ENCODE measurements at regions not wholly inside any gene's neighbourhood (a gene's known extent, or its start where the extent isn't known, plus 50 kb on each side); places are given as distances from the start of the nearest gene placed in this dataset.
A peak's percentile ranks its signal among the peaks of the same experiment; 100 is the strongest.

DNA sequence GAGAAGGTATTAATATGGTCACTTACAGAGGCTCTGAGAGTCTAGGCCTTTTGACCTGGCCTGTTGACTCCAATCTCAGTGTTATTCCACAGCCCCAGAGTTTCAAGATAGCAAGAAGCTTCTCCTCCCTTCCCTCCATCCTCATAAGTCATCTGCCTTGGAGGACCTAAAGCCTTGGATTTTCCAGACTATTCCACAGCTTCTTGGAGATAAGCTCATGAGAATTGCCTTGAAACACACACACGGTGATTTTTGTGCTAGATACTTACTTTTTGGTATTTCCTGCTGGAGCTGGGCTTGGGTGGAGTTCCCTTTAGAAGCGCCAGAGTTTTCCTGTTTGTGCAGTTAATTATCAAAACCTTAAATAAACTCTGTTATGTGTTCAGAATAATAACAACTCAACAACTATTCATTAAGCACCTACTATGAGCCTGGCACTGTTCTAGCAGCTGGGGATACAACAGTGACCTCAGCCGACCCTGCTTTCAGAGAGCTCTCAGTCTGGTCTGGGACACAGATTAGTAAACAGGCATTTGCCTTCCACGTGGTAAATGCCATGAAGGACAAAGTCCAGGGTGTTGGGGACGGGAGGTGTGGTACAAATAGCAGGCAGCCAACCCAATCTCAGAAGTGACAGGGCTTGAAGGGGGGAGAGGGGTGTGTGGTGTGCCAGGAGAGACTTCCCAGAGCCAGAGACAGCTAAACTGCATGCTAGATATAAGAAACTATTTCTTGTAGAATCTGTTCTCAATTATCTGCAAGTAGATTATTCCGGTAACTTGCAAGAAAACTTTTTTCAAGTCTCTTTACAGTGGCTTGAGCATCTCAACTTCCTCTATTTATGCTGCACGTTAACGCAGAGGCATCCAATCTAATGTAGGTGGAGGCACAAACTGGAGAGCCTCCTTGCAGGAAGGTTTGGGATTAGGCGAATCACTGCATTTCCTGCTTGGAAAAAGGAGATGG, 55.9 kb upstream of the KLF9 start:
- H3K4me3 ChIP-seq (replicated peaks; ENCODE audit: low read depth, low read length), result no peak overlapping the region
- peak; percentile 57 for DNase-seq (ENCODE audit: low read depth)
- TF ChIP-seq, protein P1, sequence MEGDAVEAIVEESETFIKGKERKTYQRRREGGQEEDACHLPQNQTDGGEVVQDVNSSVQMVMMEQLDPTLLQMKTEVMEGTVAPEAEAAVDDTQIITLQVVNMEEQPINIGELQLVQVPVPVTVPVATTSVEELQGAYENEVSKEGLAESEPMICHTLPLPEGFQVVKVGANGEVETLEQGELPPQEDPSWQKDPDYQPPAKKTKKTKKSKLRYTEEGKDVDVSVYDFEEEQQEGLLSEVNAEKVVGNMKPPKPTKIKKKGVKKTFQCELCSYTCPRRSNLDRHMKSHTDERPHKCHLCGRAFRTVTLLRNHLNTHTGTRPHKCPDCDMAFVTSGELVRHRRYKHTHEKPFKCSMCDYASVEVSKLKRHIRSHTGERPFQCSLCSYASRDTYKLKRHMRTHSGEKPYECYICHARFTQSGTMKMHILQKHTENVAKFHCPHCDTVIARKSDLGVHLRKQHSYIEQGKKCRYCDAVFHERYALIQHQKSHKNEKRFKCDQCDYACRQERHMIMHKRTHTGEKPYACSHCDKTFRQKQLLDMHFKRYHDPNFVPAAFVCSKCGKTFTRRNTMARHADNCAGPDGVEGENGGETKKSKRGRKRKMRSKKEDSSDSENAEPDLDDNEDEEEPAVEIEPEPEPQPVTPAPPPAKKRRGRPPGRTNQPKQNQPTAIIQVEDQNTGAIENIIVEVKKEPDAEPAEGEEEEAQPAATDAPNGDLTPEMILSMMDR (IDR thresholded peaks at IDR 0.05; ENCODE audit: low read length, missing control alignments), result no peak

DNA sequence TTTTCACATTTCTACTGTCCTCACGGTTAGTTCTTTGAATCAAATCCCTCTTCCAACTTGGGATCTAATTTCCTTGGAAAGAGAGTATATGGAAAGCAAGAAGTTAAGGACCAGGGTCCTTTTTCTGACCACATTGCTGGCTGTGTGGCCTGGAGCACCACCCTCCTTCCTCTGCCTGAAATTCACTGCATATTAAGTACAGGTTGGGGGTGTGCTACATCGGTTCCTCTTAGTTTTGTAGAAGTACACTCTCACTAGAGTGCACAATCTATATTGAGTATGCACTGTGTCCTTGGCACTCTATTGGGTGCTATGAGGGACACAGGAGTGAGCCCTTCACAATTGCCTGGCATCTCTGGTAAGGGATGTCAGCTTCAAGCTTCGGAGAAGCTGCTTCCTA, 53.8 kb upstream of the KLF9 start:
- TF ChIP-seq, protein P1 (IDR thresholded peaks at IDR 0.05; ENCODE audit: low read length, missing control alignments), result no peak
- H3K4me3 ChIP-seq (replicated peaks; ENCODE audit: low read depth, low read length), result no peak overlapping the region
- DNase-seq (ENCODE audit: low read depth), result no peak

DNA sequence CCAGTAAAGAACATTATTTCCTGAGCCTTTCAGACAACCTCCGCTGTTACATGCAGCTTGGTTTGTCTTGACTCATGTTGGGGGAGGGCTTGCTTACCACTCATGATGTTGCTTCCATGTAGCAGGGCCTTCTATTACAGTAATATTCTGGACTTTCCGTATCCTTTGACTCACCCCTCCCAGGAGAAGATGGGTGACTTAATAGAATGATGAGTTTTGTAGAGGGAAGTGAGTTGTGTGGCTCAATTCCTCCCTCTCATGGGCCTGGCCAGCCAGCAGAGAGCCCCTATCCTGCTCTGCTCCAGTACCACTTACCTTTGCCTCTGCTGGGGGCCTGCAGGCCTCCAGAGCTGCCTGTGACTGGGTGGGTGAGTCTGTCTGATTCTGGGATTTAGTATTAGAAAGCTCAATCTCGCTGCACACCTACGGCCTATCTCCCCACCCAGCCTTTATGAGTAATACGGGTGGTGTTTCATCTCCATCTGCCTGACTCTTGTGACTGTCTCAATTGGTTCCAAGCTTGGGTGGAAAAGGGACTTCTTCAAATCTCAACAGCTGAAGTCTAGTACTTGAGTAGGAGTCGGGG, 52.6 kb upstream of the KLF9 start:
- TF ChIP-seq, protein P1 (IDR thresholded peaks at IDR 0.05; ENCODE audit: low read length, missing control alignments), result no peak
- no peak overlapping the region for H3K4me3 ChIP-seq (replicated peaks; ENCODE audit: low read depth, low read length)
- peak; percentile 87 for DNase-seq (ENCODE audit: low read depth)

DNA sequence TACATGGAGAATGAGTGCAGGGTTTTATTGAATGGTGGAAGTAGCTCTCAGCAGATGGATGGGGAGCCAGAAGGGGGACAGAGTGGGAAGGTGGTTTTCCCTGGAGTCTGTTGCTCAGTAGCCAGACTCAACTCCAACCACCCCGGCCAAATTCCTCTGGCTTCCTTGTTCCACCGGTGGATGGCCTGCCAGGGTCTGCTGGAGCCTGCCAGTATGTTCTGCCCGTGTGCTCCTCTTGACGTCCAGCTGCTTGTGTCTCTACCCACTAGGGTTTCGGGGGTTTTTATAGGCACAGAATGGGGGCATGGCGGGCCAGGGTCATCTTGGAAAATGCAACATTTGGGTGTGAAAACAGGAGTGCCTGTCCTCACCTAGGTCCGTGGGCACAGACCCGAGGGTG, 51.4 kb upstream of the KLF9 start:
- TF ChIP-seq, protein P1 (IDR thresholded peaks at IDR 0.05; ENCODE audit: low read length, missing control alignments), result no peak
- DNase-seq (ENCODE audit: low read depth), result no peak
- H3K4me3 ChIP-seq (replicated peaks; ENCODE audit: low read depth, low read length), result no peak overlapping the region

DNA sequence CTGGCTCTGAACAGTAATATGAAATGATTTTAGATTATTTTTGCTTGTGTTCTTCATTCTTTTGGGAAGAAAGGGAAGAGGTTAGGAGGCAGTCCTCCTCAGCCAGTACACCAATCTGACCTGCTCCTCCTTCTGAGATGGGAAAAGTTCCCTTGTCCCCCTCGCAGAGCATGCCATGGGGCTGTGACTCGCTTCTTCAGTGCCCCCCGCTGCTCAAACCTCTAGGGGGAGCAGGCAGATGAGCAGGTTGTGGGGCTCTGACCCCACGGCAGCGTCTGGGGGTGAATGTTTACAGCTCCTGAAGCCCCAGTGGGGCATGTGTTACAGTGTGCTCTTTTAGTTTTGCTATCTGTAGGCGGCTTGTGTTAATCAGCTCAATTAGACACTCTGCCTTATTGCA, 50.9 kb upstream of the KLF9 start:
- no peak for DNase-seq (ENCODE audit: low read depth)
- no peak overlapping the region for H3K4me3 ChIP-seq (replicated peaks; ENCODE audit: low read depth, low read length)
- TF ChIP-seq, protein P1 (IDR thresholded peaks at IDR 0.05; ENCODE audit: low read length, missing control alignments), result no peak

Measured in fibroblast of pulmonary artery (primary cell).